ENCODE measurements at regions not wholly inside any gene's neighbourhood (a gene's known extent, or its start where the extent isn't known, plus 50 kb on each side); places are given as distances from the start of the nearest gene placed in this dataset.

GRCh38 chr5:171588046-171588445 lies 168.6 kb downstream of the FGF18 start:
- no peak overlapping the region for H2AFZ ChIP-seq (ENCODE audit: low read depth, low read length)
- no peaks in the 10 kb centered on the region for H3K27me3 ChIP-seq (ENCODE audit: insufficient read depth, low read depth, low read length)
- H3K36me3 ChIP-seq (ENCODE audit: insufficient read depth, low read length), result no peaks in the 10 kb centered on the region
- no peaks in the 10 kb centered on the region for H3K79me2 ChIP-seq (replicated peaks; ENCODE audit: insufficient read depth, low read length)
- H3K9me2 ChIP-seq (ENCODE audit: insufficient read depth, low read length), result no peaks in the 10 kb centered on the region
- TF ChIP-seq REST (IDR thresholded peaks at IDR 0.05; ENCODE audit: borderline replicate concordance) (no peak), POLR2AphosphoS5 (IDR thresholded peaks at IDR 0.05) (no peak), EP300 (conservative IDR thresholded peaks at IDR 0.05; ENCODE audit: poor library complexity, severe bottlenecking) (no peak), SMC3 (conservative IDR thresholded peaks at IDR 0.05; ENCODE audit: poor library complexity) (no peak), CTCF (IDR thresholded peaks at IDR 0.05; ENCODE audit: poor library complexity, severe bottlenecking) (no peak), MXI1 (conservative IDR thresholded peaks at IDR 0.05; ENCODE audit: poor library complexity, severe bottlenecking) (no peak)
- no peak overlapping the region for H3K4me2 ChIP-seq (ENCODE audit: low read length)
- no peak overlapping the region for H3K27ac ChIP-seq (ENCODE audit: low read length)
- H3F3A ChIP-seq (ENCODE audit: insufficient read depth, low read length, poor library complexity, severe bottlenecking), result no peaks in the 10 kb centered on the region
- H4K20me1 ChIP-seq (ENCODE audit: insufficient read depth), result no peaks in the 10 kb centered on the region
- H3K4me3 ChIP-seq (ENCODE audit: low read length), result no peak overlapping the region
- no peaks in the 10 kb centered on the region for H3K9me3 ChIP-seq (ENCODE audit: low read length)
- no peak overlapping the region for H3K9ac ChIP-seq (ENCODE audit: low read length)

- Histone ChIP-seq H3K4me3 (ENCODE audit: low read length) (no peak overlapping the region), H3K79me2 (replicated peaks; ENCODE audit: insufficient read depth, low read length) (no peaks in the 10 kb centered on the region), H3F3A (ENCODE audit: insufficient read depth, low read length, poor library complexity, severe bottlenecking) (no peaks in the 10 kb centered on the region), H3K4me2 (ENCODE audit: low read length) (no peak overlapping the region), H4K20me1 (ENCODE audit: insufficient read depth) (no peaks in the 10 kb centered on the region), H3K9ac (ENCODE audit: low read length) (no peak overlapping the region), H3K27ac (ENCODE audit: low read length) (no peak overlapping the region), H2AFZ (ENCODE audit: low read depth, low read length) (no peak overlapping the region), H3K36me3 (ENCODE audit: insufficient read depth, low read length) (no peaks in the 10 kb centered on the region), H3K27me3 (ENCODE audit: insufficient read depth, low read depth, low read length) (no peaks in the 10 kb centered on the region), H3K9me3 (ENCODE audit: low read length) (no peaks in the 10 kb centered on the region), H3K9me2 (ENCODE audit: insufficient read depth, low read length) (no peaks in the 10 kb centered on the region)
- no peak for TF ChIP-seq TAF1 (IDR thresholded peaks at IDR 0.05; ENCODE audit: low read depth)
These were observed 169.3 kb downstream of the FGF18 start for GRCh38 chr5:171588790-171589189.

- H3K36me3 ChIP-seq (ENCODE audit: insufficient read depth, low read length), result no peaks in the 10 kb centered on the region
- H2AFZ ChIP-seq (ENCODE audit: low read depth, low read length), result no peak overlapping the region
- TF ChIP-seq EZH2 (IDR thresholded peaks at IDR 0.05; ENCODE audit: borderline replicate concordance, insufficient read depth, low read length, poor library complexity, severe bottlenecking), result no peak
- TF ChIP-seq SMC3 (conservative IDR thresholded peaks at IDR 0.05; ENCODE audit: poor library complexity), result no peak
- TF ChIP-seq REST (IDR thresholded peaks at IDR 0.05; ENCODE audit: borderline replicate concordance), result no peak
- no peak for TF ChIP-seq POLR2AphosphoS5 (IDR thresholded peaks at IDR 0.05)
- TF ChIP-seq EP300 (conservative IDR thresholded peaks at IDR 0.05; ENCODE audit: poor library complexity, severe bottlenecking), result no peak
- no peak for TF ChIP-seq CTCF (IDR thresholded peaks at IDR 0.05; ENCODE audit: poor library complexity, severe bottlenecking)
- no peak for TF ChIP-seq TAF1 (IDR thresholded peaks at IDR 0.05; ENCODE audit: low read depth)
- no peak overlapping the region for H3K27ac ChIP-seq (ENCODE audit: low read length)
- H3K27me3 ChIP-seq (ENCODE audit: insufficient read depth, low read depth, low read length), result no peaks in the 10 kb centered on the region
- H3K9me3 ChIP-seq (ENCODE audit: low read length), result no peaks in the 10 kb centered on the region
- H3K9ac ChIP-seq (ENCODE audit: low read length), result no peak overlapping the region
- H3K79me2 ChIP-seq (replicated peaks; ENCODE audit: insufficient read depth, low read length), result no peaks in the 10 kb centered on the region
- no peak overlapping the region for H3K4me3 ChIP-seq (ENCODE audit: low read length)
- no peaks in the 10 kb centered on the region for H3K9me2 ChIP-seq (ENCODE audit: insufficient read depth, low read length)
- no peak overlapping the region for H3K4me2 ChIP-seq (ENCODE audit: low read length)
- no peaks in the 10 kb centered on the region for H3F3A ChIP-seq (ENCODE audit: insufficient read depth, low read length, poor library complexity, severe bottlenecking)
- no peaks in the 10 kb centered on the region for H4K20me1 ChIP-seq (ENCODE audit: insufficient read depth)
These were observed 170.0 kb downstream of the FGF18 start for GRCh38 chr5:171589461-171589860.

All from neural cell (in vitro differentiated cells).